ENCODE measurements at regions not wholly inside any gene's neighbourhood (a gene's known extent, or its start where the extent isn't known, plus 50 kb on each side); places are given as distances from the start of the nearest gene placed in this dataset.

DNA sequence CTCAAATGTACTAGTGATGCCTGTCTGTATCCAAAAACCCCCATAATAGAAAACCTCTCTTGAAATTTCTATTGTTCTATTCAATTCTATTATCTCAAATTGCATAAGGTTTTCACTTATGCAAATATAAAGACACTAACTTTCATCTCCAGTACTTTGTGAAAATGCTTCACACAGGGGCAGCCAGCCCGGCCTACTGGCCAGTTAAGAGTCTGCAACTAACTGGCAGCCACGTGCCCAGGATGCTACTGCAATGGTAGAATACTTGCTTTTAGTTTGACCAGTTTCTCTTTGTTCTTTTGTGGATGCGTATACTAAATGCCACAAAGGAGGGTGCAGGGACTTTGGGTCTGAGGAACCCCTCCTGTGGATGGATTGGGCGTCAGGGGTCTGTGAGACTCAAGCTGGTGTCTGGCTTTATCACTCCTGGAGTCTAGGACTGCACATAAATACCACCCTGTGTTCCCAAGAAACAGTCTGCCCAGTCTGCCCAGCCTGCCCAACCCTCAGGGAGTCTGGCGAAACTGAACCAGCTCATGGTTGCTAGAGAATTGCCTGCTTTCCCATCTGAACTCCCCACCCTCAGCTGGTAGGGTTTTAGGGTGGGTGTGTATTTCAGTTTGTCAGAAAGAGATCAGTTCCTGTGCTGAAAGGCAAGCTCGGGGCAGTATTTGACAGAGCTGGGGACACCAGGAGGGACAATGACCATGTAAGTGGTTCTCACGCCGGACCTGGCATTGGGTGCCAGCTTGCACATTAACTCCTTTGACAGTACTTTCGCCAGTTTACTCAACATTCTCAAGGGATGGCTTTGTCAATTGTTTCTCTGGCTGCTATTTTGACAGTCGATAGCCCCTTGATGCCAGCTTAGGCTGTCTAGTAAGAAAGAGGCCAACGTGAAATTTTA is 558.2 kb upstream of the JAG1 start:
- Mint-ChIP-seq H3K4me3 (no peak overlapping the region), H3K9me3 (no peaks in the 10 kb centered on the region), H3K4me1 (peaks cover 38% of the 10 kb centered on the region), H3K27me3 (ENCODE audit: low read depth) (no peaks in the 10 kb centered on the region), H3K36me3 (ENCODE audit: low read depth) (no peaks in the 10 kb centered on the region), H3K27ac (ENCODE audit: unreplicated experiment) (no peak overlapping the region)
- no peak for DNase-seq (ENCODE audit: low read depth, low spot score)
- TF ChIP-seq, protein P1, sequence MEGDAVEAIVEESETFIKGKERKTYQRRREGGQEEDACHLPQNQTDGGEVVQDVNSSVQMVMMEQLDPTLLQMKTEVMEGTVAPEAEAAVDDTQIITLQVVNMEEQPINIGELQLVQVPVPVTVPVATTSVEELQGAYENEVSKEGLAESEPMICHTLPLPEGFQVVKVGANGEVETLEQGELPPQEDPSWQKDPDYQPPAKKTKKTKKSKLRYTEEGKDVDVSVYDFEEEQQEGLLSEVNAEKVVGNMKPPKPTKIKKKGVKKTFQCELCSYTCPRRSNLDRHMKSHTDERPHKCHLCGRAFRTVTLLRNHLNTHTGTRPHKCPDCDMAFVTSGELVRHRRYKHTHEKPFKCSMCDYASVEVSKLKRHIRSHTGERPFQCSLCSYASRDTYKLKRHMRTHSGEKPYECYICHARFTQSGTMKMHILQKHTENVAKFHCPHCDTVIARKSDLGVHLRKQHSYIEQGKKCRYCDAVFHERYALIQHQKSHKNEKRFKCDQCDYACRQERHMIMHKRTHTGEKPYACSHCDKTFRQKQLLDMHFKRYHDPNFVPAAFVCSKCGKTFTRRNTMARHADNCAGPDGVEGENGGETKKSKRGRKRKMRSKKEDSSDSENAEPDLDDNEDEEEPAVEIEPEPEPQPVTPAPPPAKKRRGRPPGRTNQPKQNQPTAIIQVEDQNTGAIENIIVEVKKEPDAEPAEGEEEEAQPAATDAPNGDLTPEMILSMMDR (conservative IDR thresholded peaks at IDR 0.05), result no peak

DNA sequence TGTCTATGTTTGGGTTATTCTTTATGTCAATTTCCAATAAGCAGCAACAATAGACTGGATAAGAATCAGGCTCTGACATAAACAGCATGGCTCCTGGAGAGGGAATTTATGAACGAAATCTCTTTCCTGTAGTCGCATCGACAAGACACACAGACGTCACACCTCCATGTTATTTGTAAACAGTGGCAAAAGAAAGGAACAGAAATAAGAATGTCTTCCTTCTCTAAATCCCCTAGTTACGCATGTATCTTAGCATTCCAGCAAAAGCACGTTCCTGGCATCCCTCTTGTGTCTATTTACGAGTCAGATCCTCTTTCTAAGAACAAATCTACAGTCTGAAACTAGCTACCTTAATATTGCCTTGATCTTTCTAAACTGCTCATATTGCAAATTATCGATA is 559.1 kb upstream of the JAG1 start:
- H3K4me1 Mint-ChIP-seq, result peaks cover 38% of the 10 kb centered on the region
- no peaks in the 10 kb centered on the region for H3K27me3 Mint-ChIP-seq (ENCODE audit: low read depth)
- H3K36me3 Mint-ChIP-seq (ENCODE audit: low read depth), result no peaks in the 10 kb centered on the region
- DNase-seq (ENCODE audit: low read depth, low spot score), result no peak
- TF ChIP-seq, protein P1 (conservative IDR thresholded peaks at IDR 0.05), result no peak
- H3K27ac Mint-ChIP-seq (ENCODE audit: unreplicated experiment), result no peak overlapping the region
- H3K4me3 Mint-ChIP-seq, result no peak overlapping the region
- no peaks in the 10 kb centered on the region for H3K9me3 Mint-ChIP-seq

DNA sequence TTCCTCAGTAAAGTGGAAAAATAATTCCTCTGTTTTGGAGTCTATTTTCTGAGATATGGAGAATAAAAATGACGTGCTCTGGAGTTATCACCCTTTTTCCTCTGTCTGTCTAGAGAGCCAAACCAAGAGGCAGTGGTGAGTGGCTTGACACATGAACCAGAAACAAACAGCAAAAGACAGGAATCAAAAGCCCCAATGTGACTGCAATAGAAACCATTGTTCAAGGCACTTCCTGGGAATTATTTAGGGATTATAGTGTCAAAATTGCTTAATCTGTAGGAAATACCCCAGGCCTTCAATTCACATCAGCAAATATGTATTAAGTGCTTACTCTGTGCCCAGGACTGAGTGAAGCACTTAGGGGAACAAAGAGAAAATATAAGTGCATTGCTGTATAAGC is 560.4 kb upstream of the JAG1 start:
- Mint-ChIP-seq H3K36me3 (ENCODE audit: low read depth) (no peaks in the 10 kb centered on the region), H3K27me3 (ENCODE audit: low read depth) (no peaks in the 10 kb centered on the region), H3K9me3 (no peaks in the 10 kb centered on the region), H3K27ac (ENCODE audit: unreplicated experiment) (peak overlapping the region; percentile 76), H3K4me1 (peaks cover 38% of the 10 kb centered on the region), H3K4me3 (no peak overlapping the region)
- no peak for DNase-seq (ENCODE audit: low read depth, low spot score)
- TF ChIP-seq, protein P1 (conservative IDR thresholded peaks at IDR 0.05), result no peak

DNA sequence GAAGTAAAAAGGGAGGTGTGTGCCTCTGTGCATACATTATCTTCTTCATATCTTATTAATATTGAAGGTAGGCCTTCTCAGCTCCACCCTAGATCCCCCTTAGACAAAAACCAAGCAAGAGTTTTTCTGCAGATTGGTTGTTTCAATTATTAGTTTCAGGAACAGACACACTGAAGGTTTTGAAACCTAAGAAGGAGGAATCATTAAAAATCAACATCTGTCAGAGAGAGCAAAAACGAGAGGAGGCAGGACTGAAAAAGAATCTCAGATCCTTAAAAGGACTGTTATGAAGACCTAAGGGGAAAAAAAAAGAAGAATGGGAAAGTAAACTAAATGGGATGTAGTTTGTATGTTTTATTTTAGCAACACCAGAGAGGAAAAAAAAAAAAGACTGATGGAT is 560.8 kb upstream of the JAG1 start:
- TF ChIP-seq, protein P1 (conservative IDR thresholded peaks at IDR 0.05), result no peak
- Mint-ChIP-seq H3K9me3 (no peaks in the 10 kb centered on the region), H3K4me1 (peaks cover 36% of the 10 kb centered on the region), H3K27ac (ENCODE audit: unreplicated experiment) (peak overlapping the region; percentile 13), H3K27me3 (ENCODE audit: low read depth) (no peaks in the 10 kb centered on the region), H3K36me3 (ENCODE audit: low read depth) (no peaks in the 10 kb centered on the region), H3K4me3 (no peak overlapping the region)
- DNase-seq (ENCODE audit: low read depth, low spot score), result no peak

DNA sequence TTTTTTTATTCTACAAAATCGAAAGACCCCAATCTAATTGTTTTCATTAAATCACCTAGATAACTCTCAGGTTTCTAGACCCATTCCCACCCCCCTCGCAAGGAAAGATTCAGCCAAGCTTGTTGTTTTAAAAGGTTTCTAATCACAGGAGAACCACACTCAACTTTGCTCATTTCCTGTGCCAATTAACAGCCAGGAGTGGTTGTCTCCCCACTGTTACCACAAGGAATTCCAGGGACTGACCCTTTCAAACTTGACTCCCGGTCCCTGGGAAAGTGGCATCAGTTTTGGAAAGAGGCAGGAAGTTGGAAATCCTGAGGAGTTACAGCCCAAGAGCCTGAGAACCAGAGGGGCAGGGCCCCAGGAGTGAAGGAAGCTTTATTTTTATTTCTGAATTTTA is 561.3 kb upstream of the JAG1 start:
- no peaks in the 10 kb centered on the region for H3K36me3 Mint-ChIP-seq (ENCODE audit: low read depth)
- TF ChIP-seq, protein P1 (conservative IDR thresholded peaks at IDR 0.05), result no peak
- H3K9me3 Mint-ChIP-seq, result no peaks in the 10 kb centered on the region
- H3K27ac Mint-ChIP-seq (ENCODE audit: unreplicated experiment), result peak overlapping the region; percentile 8
- no peak for DNase-seq (ENCODE audit: low read depth, low spot score)
- no peaks in the 10 kb centered on the region for H3K27me3 Mint-ChIP-seq (ENCODE audit: low read depth)
- H3K4me3 Mint-ChIP-seq, result no peak overlapping the region
- peaks cover 31% of the 10 kb centered on the region for H3K4me1 Mint-ChIP-seq

Data from neural crest cell (in vitro differentiated cells).